B cell (primary cell): ENCODE measurements at regions not wholly inside any gene's neighbourhood (a gene's known extent, or its start where the extent isn't known, plus 50 kb on each side); places are given as distances from the start of the nearest gene placed in this dataset.

Experiments
- EZH2 ChIP-seq: IDR thresholded peaks from 2 replicates; pipeline ENCODE4 v1.6.1; 2012; ENCODE audit warnings: borderline replicate concordance, low read depth, mild to moderate bottlenecking, moderate library complexity, low read length; ENCODE audit not compliant: insufficient read depth, poor library complexity, severe bottlenecking
- TF ChIP-seq, protein P1 (sequence below): fragments of 200-600 bp; IDR thresholded peaks from one replicate; pipeline ENCODE4 v1.8.0; 2022; ENCODE audit warnings: antibody characterized with exemption, mild to moderate bottlenecking

DNA sequence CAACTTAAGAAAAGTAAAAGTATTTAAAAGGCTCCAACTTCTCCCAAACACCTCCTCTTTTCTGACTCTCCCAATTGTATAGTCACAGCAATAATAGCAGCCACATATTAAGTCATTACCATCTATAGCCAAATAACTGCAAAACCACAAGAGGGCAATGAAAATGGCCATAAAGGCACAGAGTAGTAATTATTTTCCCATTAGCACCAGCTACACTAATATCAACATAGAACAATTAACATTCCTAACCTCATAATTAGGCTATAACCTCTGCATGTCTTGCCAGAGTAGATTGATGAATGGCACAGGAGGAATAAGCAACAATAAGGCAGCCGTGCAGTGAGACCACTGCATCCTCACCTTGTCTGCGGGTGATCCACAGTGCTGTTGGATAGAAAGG, 226.4 kb upstream of the SERP2 start:
- TF ChIP-seq, protein P1, sequence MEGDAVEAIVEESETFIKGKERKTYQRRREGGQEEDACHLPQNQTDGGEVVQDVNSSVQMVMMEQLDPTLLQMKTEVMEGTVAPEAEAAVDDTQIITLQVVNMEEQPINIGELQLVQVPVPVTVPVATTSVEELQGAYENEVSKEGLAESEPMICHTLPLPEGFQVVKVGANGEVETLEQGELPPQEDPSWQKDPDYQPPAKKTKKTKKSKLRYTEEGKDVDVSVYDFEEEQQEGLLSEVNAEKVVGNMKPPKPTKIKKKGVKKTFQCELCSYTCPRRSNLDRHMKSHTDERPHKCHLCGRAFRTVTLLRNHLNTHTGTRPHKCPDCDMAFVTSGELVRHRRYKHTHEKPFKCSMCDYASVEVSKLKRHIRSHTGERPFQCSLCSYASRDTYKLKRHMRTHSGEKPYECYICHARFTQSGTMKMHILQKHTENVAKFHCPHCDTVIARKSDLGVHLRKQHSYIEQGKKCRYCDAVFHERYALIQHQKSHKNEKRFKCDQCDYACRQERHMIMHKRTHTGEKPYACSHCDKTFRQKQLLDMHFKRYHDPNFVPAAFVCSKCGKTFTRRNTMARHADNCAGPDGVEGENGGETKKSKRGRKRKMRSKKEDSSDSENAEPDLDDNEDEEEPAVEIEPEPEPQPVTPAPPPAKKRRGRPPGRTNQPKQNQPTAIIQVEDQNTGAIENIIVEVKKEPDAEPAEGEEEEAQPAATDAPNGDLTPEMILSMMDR: no peak
- TF ChIP-seq EZH2: no peak
